ENCODE measurements at regions not wholly inside any gene's neighbourhood (a gene's known extent, or its start where the extent isn't known, plus 50 kb on each side); places are given as distances from the start of the nearest gene placed in this dataset.

DNA sequence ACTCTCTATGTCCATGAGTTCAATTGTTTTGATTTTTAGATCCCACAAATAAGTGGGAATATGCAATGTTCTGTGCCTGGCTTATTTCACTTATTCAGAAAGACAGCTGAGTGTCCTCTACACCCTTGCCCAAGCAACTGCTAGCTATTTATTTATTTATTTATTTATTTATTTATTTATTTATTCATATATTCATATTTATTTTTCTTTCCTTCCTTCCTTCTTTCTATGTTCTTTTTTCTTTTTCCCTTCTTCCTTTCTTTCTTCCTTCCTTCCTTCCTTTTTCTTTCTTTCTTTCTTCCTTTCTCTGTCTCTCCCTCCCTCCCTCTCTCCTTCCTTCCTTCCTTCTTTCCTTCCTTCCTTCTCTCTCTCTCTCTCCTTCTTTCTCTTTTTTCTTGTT is 563.4 kb downstream of the BCL11B start:
- Mint-ChIP-seq H3K27ac (no peak overlapping the region), H3K4me1 (ENCODE audit: low read depth) (peaks cover 20% of the 10 kb centered on the region), H3K4me3 (ENCODE audit: low read depth) (no peak overlapping the region), H3K9me3 (no peaks in the 10 kb centered on the region), H3K27me3 (ENCODE audit: low read depth) (peaks cover 5% of the 10 kb centered on the region), H3K36me3 (ENCODE audit: low read depth) (no peaks in the 10 kb centered on the region)
- intact Hi-C loops (cut with micrococcal nuclease) = no loop called here
- no peak for DNase-seq (ENCODE audit: low spot score)

DNA sequence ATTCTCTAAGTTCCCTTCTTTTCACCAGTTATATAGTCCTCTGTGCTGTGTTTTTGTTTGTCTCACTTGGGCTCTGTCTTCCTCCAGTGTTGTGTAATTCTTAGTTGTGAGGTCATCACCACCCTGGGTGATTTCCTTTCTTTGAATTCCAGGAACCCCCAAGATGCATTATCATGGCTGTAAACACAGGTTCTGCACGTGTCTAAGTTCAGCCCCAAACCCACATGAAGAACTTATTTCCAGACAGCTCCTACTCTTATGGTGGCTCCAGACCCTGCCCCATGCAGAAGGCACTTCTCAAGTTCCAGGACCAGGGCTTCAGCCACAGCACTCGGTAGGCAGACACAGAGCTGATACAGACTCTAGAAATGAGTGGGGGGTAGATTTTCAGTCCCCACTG is 560.5 kb downstream of the BCL11B start:
- peaks cover 13% of the 10 kb centered on the region for H3K4me1 Mint-ChIP-seq (ENCODE audit: low read depth)
- H3K9me3 Mint-ChIP-seq = no peaks in the 10 kb centered on the region
- no peak overlapping the region for H3K4me3 Mint-ChIP-seq (ENCODE audit: low read depth)
- H3K36me3 Mint-ChIP-seq (ENCODE audit: low read depth) = no peaks in the 10 kb centered on the region
- no peak overlapping the region for H3K27ac Mint-ChIP-seq
- intact Hi-C loops (cut with micrococcal nuclease) = no loop called here
- peaks cover 5% of the 10 kb centered on the region for H3K27me3 Mint-ChIP-seq (ENCODE audit: low read depth)
- DNase-seq (ENCODE audit: low spot score) = no peak

DNA sequence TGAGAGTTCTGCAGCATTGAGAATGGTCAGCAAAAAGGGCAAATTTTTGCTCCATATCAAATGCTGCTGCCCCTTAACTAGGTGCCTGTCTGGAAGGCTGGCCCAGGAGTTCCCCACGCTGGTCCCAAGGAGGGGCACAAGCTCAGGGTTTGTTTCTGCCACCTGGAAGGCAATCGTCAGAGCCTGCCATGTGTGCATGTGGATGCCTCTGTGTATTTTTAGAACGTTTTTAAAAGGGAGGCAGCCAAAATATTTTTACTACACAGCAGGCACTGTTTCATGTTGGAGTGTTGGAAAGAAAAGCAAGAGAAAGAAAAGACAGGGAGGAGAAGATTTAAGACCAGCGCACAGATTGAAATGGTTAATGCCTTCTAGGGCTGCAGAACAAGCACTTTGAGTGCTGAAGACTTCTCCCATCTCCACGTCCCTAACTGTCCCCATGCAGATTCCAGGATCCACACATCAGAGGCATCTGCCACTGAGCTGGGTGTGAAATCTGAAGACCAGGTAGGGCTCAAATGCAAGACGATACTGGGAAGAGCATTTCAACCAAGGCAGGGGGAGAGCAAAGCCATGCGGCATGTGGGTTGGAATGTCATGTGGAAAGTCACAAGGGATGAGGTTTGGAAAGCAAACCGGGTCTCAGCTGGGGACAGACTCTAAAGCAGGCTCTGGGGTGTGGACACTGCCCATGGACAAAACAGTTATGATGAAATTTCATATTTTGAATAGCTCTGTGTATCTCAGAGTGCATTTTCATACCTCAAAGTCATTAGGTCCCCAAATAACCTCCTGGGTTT is 557.2 kb downstream of the BCL11B start:
- no peak overlapping the region for H3K4me3 Mint-ChIP-seq (ENCODE audit: low read depth)
- no peaks in the 10 kb centered on the region for H3K36me3 Mint-ChIP-seq (ENCODE audit: low read depth)
- H3K27me3 Mint-ChIP-seq (ENCODE audit: low read depth) = peaks cover 2% of the 10 kb centered on the region
- DNase-seq (ENCODE audit: low spot score) = no peak
- H3K9me3 Mint-ChIP-seq = no peaks in the 10 kb centered on the region
- H3K27ac Mint-ChIP-seq = no peak overlapping the region
- peaks cover 10% of the 10 kb centered on the region for H3K4me1 Mint-ChIP-seq (ENCODE audit: low read depth)
- intact Hi-C loops (cut with micrococcal nuclease) = no loop called here

DNA sequence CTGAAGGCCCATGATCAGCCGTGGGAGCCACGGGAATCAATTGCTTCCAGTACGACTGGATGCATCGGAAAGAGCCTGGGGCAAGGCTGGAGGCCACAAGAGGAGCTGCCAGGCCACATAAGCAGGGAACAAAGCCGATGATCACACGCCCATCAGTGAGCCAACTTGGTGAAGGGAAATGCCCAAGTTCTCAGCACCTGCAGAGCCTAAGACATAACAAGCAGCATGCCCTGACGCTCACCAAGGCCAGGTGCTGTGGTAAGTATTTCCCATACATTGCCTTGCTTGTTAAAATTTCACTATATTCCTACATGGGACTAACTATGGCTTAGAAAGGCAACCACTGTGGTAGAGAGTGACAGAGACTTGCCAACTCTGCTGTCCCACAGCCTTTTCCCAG is 555.9 kb downstream of the BCL11B start:
- no peak overlapping the region for H3K4me3 Mint-ChIP-seq (ENCODE audit: low read depth)
- intact Hi-C loops (cut with micrococcal nuclease) = no loop called here
- H3K4me1 Mint-ChIP-seq (ENCODE audit: low read depth) = peaks cover 7% of the 10 kb centered on the region
- DNase-seq (ENCODE audit: low spot score) = no peak
- no peaks in the 10 kb centered on the region for H3K36me3 Mint-ChIP-seq (ENCODE audit: low read depth)
- no peaks in the 10 kb centered on the region for H3K9me3 Mint-ChIP-seq
- H3K27me3 Mint-ChIP-seq (ENCODE audit: low read depth) = peaks cover 2% of the 10 kb centered on the region
- H3K27ac Mint-ChIP-seq = no peak overlapping the region

DNA sequence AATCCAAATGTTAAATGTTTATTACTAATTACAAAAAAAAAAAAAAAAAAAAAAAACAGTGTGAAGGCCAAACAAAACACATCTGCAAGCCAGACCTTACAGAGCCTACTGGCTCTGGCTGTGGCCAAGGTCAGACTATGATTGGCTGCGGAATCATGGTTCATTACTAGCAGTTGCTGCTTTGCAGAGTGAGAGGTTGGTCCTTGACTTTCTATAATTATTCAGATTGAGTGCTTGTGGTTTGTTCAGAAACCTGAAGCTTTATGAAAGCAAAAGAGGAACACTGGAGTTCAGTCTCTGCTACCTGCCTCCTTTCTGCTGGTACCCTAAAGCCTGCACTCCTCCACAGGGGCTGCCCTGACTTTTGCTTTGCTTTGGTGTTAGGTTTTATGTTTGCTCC is 550.9 kb downstream of the BCL11B start:
- H3K36me3 Mint-ChIP-seq (ENCODE audit: low read depth) = no peaks in the 10 kb centered on the region
- H3K4me1 Mint-ChIP-seq (ENCODE audit: low read depth) = no peaks in the 10 kb centered on the region
- H3K27ac Mint-ChIP-seq = no peak overlapping the region
- H3K27me3 Mint-ChIP-seq (ENCODE audit: low read depth) = peaks cover 16% of the 10 kb centered on the region
- intact Hi-C loops (cut with micrococcal nuclease) = no loop called here
- no peak overlapping the region for H3K4me3 Mint-ChIP-seq (ENCODE audit: low read depth)
- H3K9me3 Mint-ChIP-seq = no peaks in the 10 kb centered on the region
- no peak for DNase-seq (ENCODE audit: low spot score)

DNA sequence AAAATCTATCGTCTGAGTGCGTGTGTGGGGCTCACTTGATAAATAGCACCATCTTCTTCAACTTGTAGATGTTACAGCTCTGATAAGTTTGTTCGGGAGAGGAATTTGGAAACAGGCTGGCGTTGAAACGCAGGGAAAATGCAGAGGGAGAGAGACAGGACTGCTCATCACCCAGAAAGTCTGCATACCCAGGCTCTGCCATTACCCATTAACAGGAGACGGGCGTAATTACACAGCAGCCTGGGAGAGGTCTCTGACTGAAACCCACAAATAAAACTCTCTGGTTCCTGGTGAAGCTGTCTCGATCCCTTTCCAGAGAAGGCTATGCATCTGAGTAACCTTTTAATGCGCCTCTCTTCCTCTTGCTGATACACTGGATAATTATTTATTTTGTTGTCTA is 547.3 kb downstream of the BCL11B start:
- intact Hi-C loops (cut with micrococcal nuclease) = no loop called here
- Mint-ChIP-seq H3K27me3 (ENCODE audit: low read depth) (peaks cover 16% of the 10 kb centered on the region), H3K4me3 (ENCODE audit: low read depth) (no peak overlapping the region), H3K27ac (no peak overlapping the region), H3K36me3 (ENCODE audit: low read depth) (no peaks in the 10 kb centered on the region), H3K4me1 (ENCODE audit: low read depth) (no peaks in the 10 kb centered on the region), H3K9me3 (no peaks in the 10 kb centered on the region)
- no peak for DNase-seq (ENCODE audit: low spot score)

DNA sequence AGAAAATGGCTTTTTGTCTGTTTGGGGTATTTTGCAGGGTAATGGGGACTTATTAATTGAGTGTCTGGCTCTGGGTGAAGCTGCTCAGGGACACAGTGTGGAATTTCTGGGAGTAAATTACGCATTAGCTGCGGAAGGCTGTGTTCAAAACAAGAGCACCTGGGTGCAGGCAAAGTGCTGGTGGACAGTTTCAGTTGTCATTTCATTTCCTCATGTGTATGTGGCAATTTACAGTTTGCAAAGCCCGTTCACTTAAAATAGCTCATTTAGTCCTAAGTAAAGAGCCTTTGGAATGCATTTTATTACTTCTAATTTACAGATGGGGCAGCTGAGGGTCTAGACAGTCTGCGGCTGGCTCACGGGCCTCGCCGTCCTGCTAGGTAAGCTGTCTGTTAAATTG is 546.8 kb downstream of the BCL11B start:
- H3K27ac Mint-ChIP-seq = no peak overlapping the region

DNA sequence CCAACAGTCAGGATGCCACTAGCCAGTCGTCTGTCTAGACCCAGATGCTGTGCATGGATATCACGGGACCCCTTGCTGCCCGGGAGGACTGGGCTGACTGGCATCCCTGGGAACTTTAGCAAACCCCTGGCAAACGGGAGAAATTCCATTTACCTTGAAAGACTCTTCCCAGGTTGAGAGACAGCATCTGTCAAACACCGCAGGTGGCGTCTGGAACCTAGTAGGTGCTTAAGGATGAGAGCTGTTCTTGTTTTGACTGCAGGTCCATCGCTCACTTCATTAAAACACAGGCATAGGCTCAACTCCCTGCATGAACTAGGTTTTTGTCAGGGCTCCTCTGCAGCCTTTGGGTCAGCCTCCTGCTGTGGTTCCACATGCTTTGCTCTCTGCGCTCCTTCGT is 546.3 kb downstream of the BCL11B start:
- Mint-ChIP-seq H3K27me3 (ENCODE audit: low read depth) (peaks cover 13% of the 10 kb centered on the region), H3K4me1 (ENCODE audit: low read depth) (no peaks in the 10 kb centered on the region), H3K9me3 (no peaks in the 10 kb centered on the region), H3K36me3 (ENCODE audit: low read depth) (no peaks in the 10 kb centered on the region), H3K27ac (no peak overlapping the region), H3K4me3 (ENCODE audit: low read depth) (no peak overlapping the region)
- intact Hi-C loops (cut with micrococcal nuclease) = no loop called here
- no peak for DNase-seq (ENCODE audit: low spot score)

More for the DNA sequence above, 546.8 kb downstream of the BCL11B start:
- Mint-ChIP-seq H3K4me1 (ENCODE audit: low read depth) (no peaks in the 10 kb centered on the region), H3K9me3 (no peaks in the 10 kb centered on the region), H3K27me3 (ENCODE audit: low read depth) (peaks cover 14% of the 10 kb centered on the region), H3K36me3 (ENCODE audit: low read depth) (no peaks in the 10 kb centered on the region), H3K4me3 (ENCODE audit: low read depth) (no peak overlapping the region)
- DNase-seq (ENCODE audit: low spot score) = no peak
- intact Hi-C loops (cut with micrococcal nuclease) = no loop called here

DNA sequence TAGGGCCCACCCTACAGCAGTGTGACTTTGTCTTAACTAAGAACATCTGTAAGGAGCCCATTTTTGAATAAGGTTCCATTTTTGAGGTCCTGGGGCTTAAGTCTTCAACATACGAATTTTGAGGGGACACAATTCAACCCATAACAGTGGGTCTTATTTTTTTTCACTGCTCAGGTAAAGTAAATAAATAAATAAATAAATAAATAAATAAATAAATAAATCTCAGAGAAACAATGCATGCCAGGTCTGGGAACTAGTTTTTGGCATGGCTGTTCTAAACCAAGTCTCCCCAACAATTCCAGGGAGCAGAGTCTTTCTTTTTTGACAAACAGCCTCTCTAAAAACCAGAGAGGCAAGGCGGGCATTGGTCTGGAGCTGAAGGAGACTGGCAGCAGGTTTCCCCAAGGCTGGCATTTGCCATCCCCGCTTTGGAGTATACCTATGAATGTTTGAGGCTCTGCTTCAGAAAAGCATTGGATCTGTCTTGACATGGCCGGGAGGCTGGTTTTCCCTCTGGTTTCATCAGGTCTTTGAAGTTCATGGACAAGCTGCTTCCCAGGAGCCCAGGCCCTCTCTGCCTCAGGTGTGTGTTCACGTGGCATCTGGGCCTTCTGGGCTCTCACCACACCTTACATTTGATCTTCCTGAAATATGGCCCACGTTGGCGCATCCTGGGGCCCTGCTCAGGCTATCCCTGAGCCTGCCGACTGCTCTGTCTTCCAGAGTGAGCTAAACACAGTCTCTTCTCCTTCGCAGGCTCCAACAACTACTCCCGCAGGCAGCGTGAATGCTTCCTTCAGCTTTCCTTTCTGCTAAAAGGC is 545.2 kb downstream of the BCL11B start:
- Mint-ChIP-seq H3K9me3 (no peaks in the 10 kb centered on the region), H3K4me3 (ENCODE audit: low read depth) (no peak overlapping the region), H3K27me3 (ENCODE audit: low read depth) (peaks cover 13% of the 10 kb centered on the region), H3K27ac (no peak overlapping the region), H3K4me1 (ENCODE audit: low read depth) (no peaks in the 10 kb centered on the region), H3K36me3 (ENCODE audit: low read depth) (no peaks in the 10 kb centered on the region)
- intact Hi-C loops (cut with micrococcal nuclease) = no loop called here
- DNase-seq (ENCODE audit: low spot score) = no peak

DNA sequence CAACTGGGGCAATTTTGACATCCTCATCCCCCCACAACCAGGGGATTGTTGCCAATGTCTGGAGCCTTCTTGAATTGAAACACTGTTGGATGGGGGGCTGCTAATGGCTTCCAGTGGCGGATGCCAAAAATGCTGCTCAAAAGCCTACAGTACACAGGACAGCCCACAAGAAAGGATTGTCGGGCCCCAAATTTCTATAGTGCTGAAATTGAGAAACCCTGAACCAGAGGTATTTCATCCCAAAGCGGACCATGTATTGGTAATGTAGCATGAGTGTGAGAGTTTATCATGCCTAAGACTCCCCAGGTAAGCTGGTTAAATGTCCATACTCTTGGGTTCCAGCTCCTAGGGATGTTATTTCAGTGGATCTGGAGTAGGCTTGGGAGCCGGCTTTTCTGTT is 544.0 kb downstream of the BCL11B start:
- Mint-ChIP-seq H3K4me1 (ENCODE audit: low read depth) (no peaks in the 10 kb centered on the region), H3K27ac (no peak overlapping the region), H3K36me3 (ENCODE audit: low read depth) (no peaks in the 10 kb centered on the region), H3K27me3 (ENCODE audit: low read depth) (peaks cover 6% of the 10 kb centered on the region), H3K4me3 (ENCODE audit: low read depth) (no peak overlapping the region), H3K9me3 (no peaks in the 10 kb centered on the region)
- DNase-seq (ENCODE audit: low spot score) = no peak
- intact Hi-C loops (cut with micrococcal nuclease) = no loop called here

DNA sequence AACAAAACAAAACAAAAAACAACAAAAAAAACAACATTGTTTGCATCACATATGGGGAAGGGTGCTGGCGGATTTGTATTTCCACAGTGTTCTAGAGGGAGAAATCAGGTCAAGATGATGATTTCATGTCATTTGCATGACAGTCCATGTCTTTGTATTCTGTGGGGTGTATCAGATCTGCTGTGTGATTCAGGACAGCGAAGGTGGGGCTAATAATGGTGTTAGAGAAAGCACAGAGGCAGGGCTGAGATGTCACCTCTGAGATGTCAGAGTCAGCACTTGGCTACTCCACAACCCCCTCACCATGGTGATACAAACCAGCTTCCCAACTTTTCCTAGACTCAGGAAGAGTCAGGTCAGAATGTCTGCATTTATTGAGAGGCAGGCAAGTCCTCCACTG is 543.2 kb downstream of the BCL11B start:
- Mint-ChIP-seq H3K9me3 (no peaks in the 10 kb centered on the region), H3K27me3 (ENCODE audit: low read depth) (peaks cover 6% of the 10 kb centered on the region), H3K4me1 (ENCODE audit: low read depth) (no peaks in the 10 kb centered on the region), H3K27ac (no peak overlapping the region), H3K4me3 (ENCODE audit: low read depth) (no peak overlapping the region), H3K36me3 (ENCODE audit: low read depth) (no peaks in the 10 kb centered on the region)
- intact Hi-C loops (cut with micrococcal nuclease) = no loop called here
- DNase-seq (ENCODE audit: low spot score) = no peak

DNA sequence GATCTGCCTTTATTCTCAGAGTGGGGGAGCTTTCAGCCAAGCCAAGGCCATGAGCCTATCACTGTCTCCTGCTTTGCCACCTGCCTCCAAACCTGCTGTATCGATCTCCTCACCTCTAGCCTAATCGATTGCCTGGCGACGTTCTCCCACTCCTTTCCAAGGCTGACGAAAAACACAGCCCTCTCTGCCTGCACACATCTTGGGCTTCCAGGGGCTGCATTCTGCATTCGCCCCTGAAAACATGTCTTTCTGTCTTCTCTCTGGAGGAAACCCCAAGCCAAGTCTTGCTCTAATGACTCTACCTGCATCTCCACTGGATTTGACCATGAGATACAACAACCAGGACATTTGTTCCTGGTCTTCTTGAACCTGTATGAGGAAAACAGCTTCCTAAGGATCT is 540.7 kb downstream of the BCL11B start:
- H3K27me3 Mint-ChIP-seq (ENCODE audit: low read depth) = no peaks in the 10 kb centered on the region
- H3K4me3 Mint-ChIP-seq (ENCODE audit: low read depth) = no peak overlapping the region
- no peaks in the 10 kb centered on the region for H3K4me1 Mint-ChIP-seq (ENCODE audit: low read depth)
- H3K36me3 Mint-ChIP-seq (ENCODE audit: low read depth) = no peaks in the 10 kb centered on the region
- no peak for DNase-seq (ENCODE audit: low spot score)
- no peaks in the 10 kb centered on the region for H3K9me3 Mint-ChIP-seq
- intact Hi-C loops (cut with micrococcal nuclease) = no loop called here
- H3K27ac Mint-ChIP-seq = no peak overlapping the region

DNA sequence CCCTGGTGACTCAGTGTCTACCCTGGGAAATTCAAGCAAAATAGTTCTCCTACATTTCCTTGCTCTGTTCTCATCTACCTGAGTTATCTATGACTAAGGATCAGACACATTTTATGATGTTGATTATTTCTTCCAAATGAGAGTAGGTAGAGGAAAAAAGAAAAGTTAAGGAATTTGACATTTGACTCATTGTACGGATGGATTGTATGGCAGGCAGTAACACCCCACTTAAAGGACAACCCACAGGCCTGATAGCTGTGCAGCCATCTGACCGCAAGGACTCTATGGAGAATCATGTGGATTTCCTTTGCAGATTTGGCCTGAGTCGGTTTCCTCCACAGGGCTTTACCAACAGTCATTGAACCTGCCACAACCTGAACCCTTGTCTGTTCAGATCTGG is 540.3 kb downstream of the BCL11B start:
- no peak for DNase-seq (ENCODE audit: low spot score)
- intact Hi-C loops (cut with micrococcal nuclease) = no loop called here
- no peak overlapping the region for H3K4me3 Mint-ChIP-seq (ENCODE audit: low read depth)
- H3K9me3 Mint-ChIP-seq = no peaks in the 10 kb centered on the region
- H3K36me3 Mint-ChIP-seq (ENCODE audit: low read depth) = no peaks in the 10 kb centered on the region
- no peak overlapping the region for H3K27ac Mint-ChIP-seq
- no peaks in the 10 kb centered on the region for H3K27me3 Mint-ChIP-seq (ENCODE audit: low read depth)
- no peaks in the 10 kb centered on the region for H3K4me1 Mint-ChIP-seq (ENCODE audit: low read depth)
